Ascending aorta (tissue), 2 donors: ENCODE measurements at regions not wholly inside any gene's neighbourhood (a gene's known extent, or its start where the extent isn't known, plus 50 kb on each side); places are given as distances from the start of the nearest gene placed in this dataset.

Experiments
- DNase-seq, 2 donors: peaks; one replicate each; pipeline ENCODE4 v3.0.0-alpha.2; 2019; ENCODE audit warnings: low spot score in 2 of 2
- H3K27ac ChIP-seq, 2 donors: fragments of 200-600 bp; sonication (generic); one replicate each; pipeline ENCODE4 v1.5.1; 2016 to 2017; ENCODE audit warnings: mild to moderate bottlenecking in 1 of 2
- H3K27me3 ChIP-seq: fragments of 200-600 bp; sonication (generic); one replicate; pipeline ENCODE4 v1.5.1; 2017
- H3K36me3 ChIP-seq, 2 donors: fragments of 200-600 bp; sonication (generic); one replicate each; pipeline ENCODE4 v1.5.1; 2016
- H3K4me1 ChIP-seq, 2 donors: fragments of 200-600 bp; sonication (generic); one replicate each; pipeline ENCODE4 v1.5.1; 2016 to 2017; ENCODE audit warnings: mild to moderate bottlenecking in 1 of 2
- H3K4me3 ChIP-seq, 2 donors: fragments of 200-600 bp; sonication (generic); one replicate each; pipeline ENCODE4 v1.5.1; 2016 to 2017; ENCODE audit warnings: mild to moderate bottlenecking in 1 of 2
- H3K9me3 ChIP-seq, 2 donors: fragments of 200-600 bp; sonication (generic); one replicate each; pipeline ENCODE4 v1.5.1; 2016
- CTCF ChIP-seq, 3 experiments: fragments of 200-600 bp in 2 of 3; fragments of 450-650 bp in 1 of 3; sonication (generic) in 2 of 3; IDR thresholded peaks; one replicate each; pipeline ENCODE4 v1.5.1; 2016 to 2019; ENCODE audit warnings: antibody characterized with exemption in 3 of 3, mild to moderate bottlenecking in 1 of 3, moderate library complexity in 1 of 3
- intact Hi-C: fragments of 100-400 bp; cut with DNase I; formaldehyde crosslinking; loops from one replicate; pipeline ENCODE4 v1.15.1; 2023

DNA sequence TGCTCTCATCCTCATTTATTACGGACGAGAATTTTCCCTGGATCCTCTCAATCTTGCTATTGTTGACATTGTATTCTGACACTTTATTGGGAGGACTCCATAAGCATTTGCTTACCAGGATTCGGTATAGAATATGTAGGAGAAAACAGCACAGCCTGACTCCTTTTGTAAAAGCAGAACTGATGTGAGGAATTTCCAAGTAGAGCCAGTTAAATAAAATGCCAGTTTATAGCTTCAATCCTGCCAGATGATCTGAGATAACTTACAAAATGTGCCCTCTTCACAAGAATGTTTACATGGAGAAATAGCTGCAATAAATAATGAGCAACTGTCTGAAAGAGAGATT, 332.9 kb upstream of the PRICKLE1 start:
- H3K36me3 ChIP-seq: no peaks in the 10 kb centered on the region
- no peak overlapping the region for H3K27ac ChIP-seq
- no peaks in the 10 kb centered on the region for H3K27me3 ChIP-seq
- no peaks in the 10 kb centered on the region for H3K9me3 ChIP-seq
- DNase-seq: no peak
- no peak overlapping the region for H3K4me3 ChIP-seq
- H3K4me1 ChIP-seq: no peaks in the 10 kb centered on the region
- intact Hi-C loops: no loop called here
- no peak for TF ChIP-seq CTCF (IDR thresholded peaks at IDR 0.05)

GRCh38 chr12:42921741-42922504, 332.4 kb upstream of the PRICKLE1 start:
- Histone ChIP-seq H3K9me3 (no peaks in the 10 kb centered on the region), H3K4me3 (no peak overlapping the region), H3K27ac (no peak overlapping the region), H3K36me3 (no peaks in the 10 kb centered on the region), H3K4me1 (no peaks in the 10 kb centered on the region), H3K27me3 (no peaks in the 10 kb centered on the region)
- no peak for TF ChIP-seq CTCF (IDR thresholded peaks at IDR 0.05)
- intact Hi-C loops: no loop called here
- DNase-seq: no peak

DNA sequence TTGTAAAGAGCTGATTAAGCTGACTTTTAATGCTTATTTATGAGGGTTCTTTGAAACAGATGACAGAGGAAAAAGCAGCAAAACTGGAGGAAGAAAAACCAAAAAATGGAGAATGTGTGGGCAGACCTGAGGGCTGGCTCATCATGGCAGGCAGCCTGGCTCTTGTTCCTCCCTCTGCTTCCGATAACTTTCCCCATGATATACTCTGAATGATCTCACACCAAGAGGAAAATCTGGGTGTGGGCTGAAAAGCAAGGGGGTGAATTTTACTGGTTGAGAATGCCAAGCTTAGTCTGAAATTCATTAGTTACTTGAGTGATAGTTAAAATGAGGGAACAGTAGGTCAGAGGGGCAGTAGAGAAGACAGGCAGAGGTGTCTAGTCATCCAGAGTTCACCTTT, 330.1 kb upstream of the PRICKLE1 start:
- no peak for TF ChIP-seq CTCF (IDR thresholded peaks at IDR 0.05)
- no peak for DNase-seq
- Histone ChIP-seq H3K4me1 (no peaks in the 10 kb centered on the region), H3K27me3 (no peaks in the 10 kb centered on the region), H3K27ac (no peak overlapping the region), H3K9me3 (no peaks in the 10 kb centered on the region), H3K36me3 (no peaks in the 10 kb centered on the region), H3K4me3 (no peak overlapping the region)
- intact Hi-C loops: no loop called here

DNA sequence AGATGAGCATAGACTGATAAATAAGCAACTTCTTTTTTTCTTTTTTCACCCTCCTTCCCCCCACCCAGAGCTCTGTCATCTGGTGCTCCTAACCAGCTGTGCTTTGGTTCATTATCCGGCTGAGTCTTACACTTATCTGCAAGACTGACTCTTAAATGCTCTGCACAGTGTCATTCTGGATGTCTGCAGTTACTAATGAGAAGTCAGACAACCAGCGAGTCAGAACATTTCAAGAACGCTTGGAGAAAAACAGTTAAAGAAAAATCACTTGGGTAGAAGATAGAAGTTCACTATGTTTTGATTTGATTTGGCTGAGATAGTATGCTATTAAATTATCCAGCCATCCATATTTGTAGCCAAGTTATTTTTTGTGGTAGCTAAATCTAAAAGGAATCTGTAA, 328.9 kb upstream of the PRICKLE1 start:
- intact Hi-C loops: no loop called here

GRCh38 chr12:42916143-42916542, 326.6 kb upstream of the PRICKLE1 start:
- Histone ChIP-seq H3K4me1 (no peaks in the 10 kb centered on the region), H3K27me3 (no peaks in the 10 kb centered on the region), H3K27ac (no peak overlapping the region), H3K36me3 (no peaks in the 10 kb centered on the region), H3K9me3 (no peaks in the 10 kb centered on the region), H3K4me3 (no peak overlapping the region)
- TF ChIP-seq CTCF (IDR thresholded peaks at IDR 0.05): no peak
- no peak for DNase-seq
- intact Hi-C loops: no loop called here

More for the DNA sequence above, 328.9 kb upstream of the PRICKLE1 start:
- Histone ChIP-seq H3K27me3 (no peaks in the 10 kb centered on the region), H3K27ac (no peak overlapping the region), H3K9me3 (no peaks in the 10 kb centered on the region), H3K4me1 (no peaks in the 10 kb centered on the region), H3K4me3 (no peak overlapping the region), H3K36me3 (no peaks in the 10 kb centered on the region)
- no peak for TF ChIP-seq CTCF (IDR thresholded peaks at IDR 0.05)
- DNase-seq: no peak

DNA sequence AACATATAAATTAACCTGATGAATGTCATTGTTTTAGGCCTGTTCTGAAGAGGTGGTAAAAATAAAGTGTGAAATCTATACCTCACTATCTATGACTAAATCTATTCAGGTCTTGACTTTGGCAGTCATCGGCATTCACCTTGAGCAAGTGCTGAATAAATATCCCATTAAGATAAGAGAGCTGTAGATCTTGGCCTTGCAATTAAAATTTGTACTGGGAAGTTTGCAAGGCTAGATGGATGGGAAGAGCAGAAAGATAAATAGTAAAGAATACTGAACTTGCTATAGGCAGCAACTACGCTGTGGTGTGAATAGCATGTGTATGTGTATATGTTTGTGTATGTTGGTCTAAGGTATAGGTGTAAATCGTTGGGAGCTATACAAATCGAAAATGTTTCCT, 325.9 kb upstream of the PRICKLE1 start:
- Histone ChIP-seq H3K4me3 (no peak overlapping the region), H3K4me1 (no peaks in the 10 kb centered on the region), H3K27ac (no peak overlapping the region), H3K9me3 (no peaks in the 10 kb centered on the region), H3K36me3 (no peaks in the 10 kb centered on the region), H3K27me3 (no peaks in the 10 kb centered on the region)
- intact Hi-C loops: no loop called here
- no peak for TF ChIP-seq CTCF (IDR thresholded peaks at IDR 0.05)
- DNase-seq: no peak
